GM10248 (cell line): ENCODE measurements at regions not wholly inside any gene's neighbourhood (a gene's known extent, or its start where the extent isn't known, plus 50 kb on each side); places are given as distances from the start of the nearest gene placed in this dataset.

Experiments used
- CTCF ChIA-PET: fragments of 300-600 bp; sonication (Branson Sonifier 250); formaldehyde crosslinking; extraction: SDS; loops from one replicate; lab custom pipeline; 2021; ENCODE audit warnings: antibody characterized with exemption; lab: Yijun Ruan, JAX
- POLR2A ChIA-PET: fragments of 350-650 bp; sonication (Branson Sonifier 250); formaldehyde crosslinking; extraction: SDS; loops from one replicate; lab custom pipeline; 2020; ENCODE audit warnings: antibody characterized with exemption; lab: Yijun Ruan, JAX
- DNase-seq: peaks from one replicate; pipeline ENCODE4 v3.0.0; 2012; ENCODE audit errors: extremely low spot score
- CTCF ChIP-seq: IDR thresholded peaks from 2 replicates; pipeline ENCODE4 v1.5.1; 2012; ENCODE audit warnings: mild to moderate bottlenecking, low read depth; ENCODE audit errors: extremely low read depth, missing control alignments, control extremely low read depth

GRCh38 chr11:130526846-130527245 is 78.4 kb downstream of the ADAMTS15 start:
- CTCF ChIA-PET: no interaction called here
- POLR2A ChIA-PET: no interaction called here
- TF ChIP-seq CTCF: no peak
- no peak for DNase-seq

- TF ChIP-seq CTCF: no peak
- ChIA-PET POLR2A (no interaction called here), CTCF (no interaction called here)
- no peak for DNase-seq
Observed at GRCh38 chr11:130527636-130528297, 79.3 kb downstream of the ADAMTS15 start.

- POLR2A ChIA-PET: no interaction called here
- CTCF ChIA-PET: interaction anchor here (0.7 kb wide), 1 partner anchor 334 kb away, joined by 3 read pairs; no protein-coding TSS in a partner anchor
- no peak for DNase-seq
- TF ChIP-seq CTCF: no peak
Observed at GRCh38 chr11:130528298-130529261, 80.1 kb downstream of the ADAMTS15 start.

- CTCF ChIA-PET: interaction anchor here (0.7 to 1.1 kb wide), 2 partner anchors 16 to 333 kb away, joined by 3 read pairs; no protein-coding TSS in a partner anchor
- no peak for DNase-seq
- POLR2A ChIA-PET: no interaction called here
- no peak for TF ChIP-seq CTCF
Observed at GRCh38 chr11:130529366-130529765, 80.9 kb downstream of the ADAMTS15 start.

GRCh38 chr11:130531061-130531460 is 82.6 kb downstream of the ADAMTS15 start:
- DNase-seq: no peak
- POLR2A ChIA-PET: no interaction called here
- CTCF ChIA-PET: no interaction called here
- TF ChIP-seq CTCF: no peak

- DNase-seq: no peak
- ChIA-PET CTCF (interaction anchor here (1.1 kb wide), 1 partner anchor 17 kb away, joined by 3 read pairs; no protein-coding TSS in a partner anchor), POLR2A (no interaction called here)
- TF ChIP-seq CTCF: no peak
Observed at GRCh38 chr11:130533113-130533798, 84.8 kb downstream of the ADAMTS15 start.
